Breast epithelium (tissue), 3 donors: ENCODE measurements at regions not wholly inside any gene's neighbourhood (a gene's known extent, or its start where the extent isn't known, plus 50 kb on each side); places are given as distances from the start of the nearest gene placed in this dataset.

Experiments used
- CTCF ChIP-seq, 3 donors: fragments of 450-650 bp; IDR thresholded peaks; one replicate each; pipeline ENCODE4 v1.5.1; 2016 to 2017; ENCODE audit warnings: antibody characterized with exemption in 3 of 3, mild to moderate bottlenecking in 3 of 3, moderate library complexity in 3 of 3
- POLR2A ChIP-seq: fragments of 450-650 bp; IDR thresholded peaks from one replicate; pipeline ENCODE4 v1.6.1; 2016; ENCODE audit warnings: antibody characterized with exemption, mild to moderate bottlenecking, moderate library complexity
- POLR2AphosphoS5 ChIP-seq, 3 donors: sonication (generic); formaldehyde crosslinking; IDR thresholded peaks; one replicate each; pipeline ENCODE4 v1.6.1; 2017; ENCODE audit warnings: antibody characterized with exemption in 3 of 3

DNA sequence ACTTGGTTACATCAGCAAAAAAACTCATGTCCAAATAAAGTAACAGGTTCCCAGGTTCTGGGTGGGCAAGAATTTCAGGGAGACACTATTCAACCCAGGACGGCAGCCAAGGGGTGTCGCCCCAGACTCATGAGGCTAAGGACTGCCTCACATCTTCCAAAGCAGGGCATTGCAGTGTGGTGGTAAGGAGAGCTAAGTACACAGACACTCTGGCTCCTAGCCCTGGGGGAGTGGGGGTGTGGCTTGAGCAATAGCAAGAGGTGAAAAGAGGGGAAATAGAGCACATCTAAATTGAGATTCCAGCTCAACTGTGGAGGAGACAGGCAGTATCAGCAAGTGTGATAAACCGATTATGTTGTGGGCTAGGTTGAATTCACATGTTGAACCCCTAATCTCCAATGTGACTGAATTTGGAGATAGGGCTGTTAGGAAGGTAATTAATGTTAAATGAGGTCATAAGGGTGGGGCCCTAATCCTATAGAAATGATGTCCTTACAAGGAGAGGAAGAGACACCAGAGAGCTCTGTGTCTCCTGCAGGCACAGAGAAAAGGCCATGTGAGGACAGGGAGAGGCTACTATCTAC, 49.9 kb upstream of the MARCHF11 start:
- no peak for TF ChIP-seq CTCF (IDR thresholded peaks at IDR 0.05)
- no peak for TF ChIP-seq POLR2A
- no peak for TF ChIP-seq POLR2AphosphoS5 (IDR thresholded peaks at IDR 0.05)
